Keratinocyte (primary cell): ENCODE measurements at regions not wholly inside any gene's neighbourhood (a gene's known extent, or its start where the extent isn't known, plus 50 kb on each side); places are given as distances from the start of the nearest gene placed in this dataset.

Source experiments
- DNase-seq: peaks from one replicate; pipeline ENCODE4 v3.0.0-alpha.2; 2011; ENCODE audit warnings: low read depth, missing footprints, low spot score
- FAIRE-seq: peaks from 2 replicates; lab custom pipeline; 2011; peaks lifted over from hg19 to GRCh38; lab: Jason Lieb, UNC
- H2AFZ ChIP-seq: 2 replicates; pipeline ENCODE4 v1.6.0; 2012; ENCODE audit warnings: low read length, control low read depth, inconsistent platforms; ENCODE audit not compliant: control insufficient read depth
- H3K27ac ChIP-seq: 2 replicates; pipeline ENCODE4 v1.5.1; 2011; ENCODE audit warnings: low read length; ENCODE audit not compliant: control insufficient read depth, insufficient read depth
- H3K27me3 ChIP-seq: 3 replicates; pipeline ENCODE4 v1.6.0; 2011; ENCODE audit warnings: low read length; ENCODE audit not compliant: control insufficient read depth, insufficient read depth; ENCODE audit errors: extremely low read depth
- H3K36me3 ChIP-seq, 2 experiments: 2 replicates in 1 of 2; 3 replicates in 1 of 2; pipeline ENCODE4 v1.5.1; 2011; ENCODE audit warnings: low read length in 2 of 2, mild to moderate bottlenecking in 1 of 2; ENCODE audit not compliant: control insufficient read depth in 2 of 2, insufficient read depth in 2 of 2; ENCODE audit errors: extremely low read depth in 1 of 2
- H3K4me1 ChIP-seq: 3 replicates; pipeline ENCODE4 v1.5.1; 2011; ENCODE audit warnings: low read length; ENCODE audit not compliant: control insufficient read depth, insufficient read depth; ENCODE audit errors: extremely low read depth
- H3K4me2 ChIP-seq: 3 replicates; pipeline ENCODE4 v1.6.0; 2011; ENCODE audit warnings: low read depth, low read length; ENCODE audit not compliant: control insufficient read depth, insufficient read depth; ENCODE audit errors: extremely low read depth
- H3K4me3 ChIP-seq, 3 experiments: fragments of 200-600 bp in 1 of 3; sonication (generic) in 1 of 3; 2 replicates in 2 of 3; 3 replicates in 1 of 3; pipeline ENCODE4 v1.5.1; 2011 to 2016; ENCODE audit warnings: low read length in 3 of 3, mild to moderate bottlenecking in 3 of 3, control low read depth in 2 of 3, inconsistent platforms in 1 of 3, low read depth in 1 of 3, mixed read lengths in 1 of 3, mixed run types in 1 of 3, moderate library complexity in 1 of 3; ENCODE audit not compliant: control insufficient read depth in 2 of 3, insufficient read depth in 2 of 3; ENCODE audit errors: extremely low read depth in 1 of 3
- H3K79me2 ChIP-seq: 2 replicates; pipeline ENCODE4 v1.6.0; 2012; ENCODE audit warnings: low read length; ENCODE audit not compliant: control insufficient read depth, insufficient read depth
- H3K9ac ChIP-seq: 3 replicates; pipeline ENCODE4 v1.6.0; 2011; ENCODE audit warnings: low read length; ENCODE audit not compliant: control insufficient read depth, insufficient read depth; ENCODE audit errors: extremely low read depth
- H3K9me1 ChIP-seq: 3 replicates; pipeline ENCODE4 v1.6.0; 2011; ENCODE audit warnings: low read length; ENCODE audit not compliant: control insufficient read depth, insufficient read depth; ENCODE audit errors: extremely low read depth
- H3K9me3 ChIP-seq: 2 replicates; pipeline ENCODE4 v1.5.1; 2012; ENCODE audit warnings: low read depth, low read length; ENCODE audit not compliant: control insufficient read depth
- H4K20me1 ChIP-seq: 3 replicates; pipeline ENCODE4 v1.6.0; 2011; ENCODE audit warnings: low read length; ENCODE audit not compliant: control insufficient read depth, insufficient read depth; ENCODE audit errors: extremely low read depth
- EZH2 ChIP-seq: IDR thresholded peaks from one replicate; pipeline ENCODE4 v1.6.1; 2012; ENCODE audit warnings: inconsistent platforms, mild to moderate bottlenecking, low read length, moderate library complexity
- dilution Hi-C: fragments of 300-500 bp; cut with MboI; formaldehyde crosslinking; loops from one replicate; pipeline ENCODE4 v1.7.0; 2020; ENCODE audit warnings: low sequenced_read_pairs; ENCODE audit not compliant: extremely low pct_ligation_motif_present
- TF ChIP-seq, protein P1 (sequence below), 3 experiments: IDR thresholded peaks in 1 of 3; conservative IDR thresholded peaks in 1 of 3; optimal IDR thresholded peaks in 1 of 3; 2 replicates in 2 of 3; 3 replicates in 1 of 3; pipeline versions ENCODE3 to v1.5.1; 2011; ENCODE audit warnings: low read length in 3 of 3, mild to moderate bottlenecking in 3 of 3, moderate library complexity in 2 of 3, control low read depth in 1 of 3, inconsistent platforms in 1 of 3; ENCODE audit not compliant: insufficient read depth in 2 of 3; ENCODE audit errors: extremely low read depth in 1 of 3

DNA sequence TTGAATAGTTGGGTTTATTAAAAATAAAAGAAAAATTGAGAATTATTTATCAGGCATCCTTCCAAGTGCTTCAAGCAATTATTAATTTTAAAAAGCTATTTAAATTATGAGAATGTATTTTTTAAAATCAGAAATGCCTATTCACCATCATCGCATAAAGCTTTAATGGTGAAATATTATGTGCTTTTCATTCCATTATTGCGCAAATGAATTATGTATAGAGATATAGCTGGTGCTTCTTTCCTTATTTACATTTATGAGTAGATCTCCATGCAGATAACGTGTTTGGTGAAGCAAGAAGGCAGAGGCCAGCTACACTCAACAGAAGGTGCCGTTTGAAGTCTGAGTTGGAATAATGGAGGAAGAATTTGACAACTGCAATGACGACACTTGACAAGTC, 549.1 kb upstream of the DPP6 start:
- no peak for DNase-seq
- H2AFZ ChIP-seq, result no peak overlapping the region
- H3K9ac ChIP-seq, result no peak overlapping the region
- no peak for TF ChIP-seq EZH2
- TF ChIP-seq, protein P1, sequence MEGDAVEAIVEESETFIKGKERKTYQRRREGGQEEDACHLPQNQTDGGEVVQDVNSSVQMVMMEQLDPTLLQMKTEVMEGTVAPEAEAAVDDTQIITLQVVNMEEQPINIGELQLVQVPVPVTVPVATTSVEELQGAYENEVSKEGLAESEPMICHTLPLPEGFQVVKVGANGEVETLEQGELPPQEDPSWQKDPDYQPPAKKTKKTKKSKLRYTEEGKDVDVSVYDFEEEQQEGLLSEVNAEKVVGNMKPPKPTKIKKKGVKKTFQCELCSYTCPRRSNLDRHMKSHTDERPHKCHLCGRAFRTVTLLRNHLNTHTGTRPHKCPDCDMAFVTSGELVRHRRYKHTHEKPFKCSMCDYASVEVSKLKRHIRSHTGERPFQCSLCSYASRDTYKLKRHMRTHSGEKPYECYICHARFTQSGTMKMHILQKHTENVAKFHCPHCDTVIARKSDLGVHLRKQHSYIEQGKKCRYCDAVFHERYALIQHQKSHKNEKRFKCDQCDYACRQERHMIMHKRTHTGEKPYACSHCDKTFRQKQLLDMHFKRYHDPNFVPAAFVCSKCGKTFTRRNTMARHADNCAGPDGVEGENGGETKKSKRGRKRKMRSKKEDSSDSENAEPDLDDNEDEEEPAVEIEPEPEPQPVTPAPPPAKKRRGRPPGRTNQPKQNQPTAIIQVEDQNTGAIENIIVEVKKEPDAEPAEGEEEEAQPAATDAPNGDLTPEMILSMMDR (optimal IDR thresholded peaks at IDR 0.05 in 1 of 3, IDR thresholded peaks at IDR 0.05 in 1 of 3, conservative IDR thresholded peaks at IDR 0.05 in 1 of 3; ENCODE audit: extremely low read depth in 1 of 3, insufficient read depth in 2 of 3, low read length in 3 of 3), result no peak
- H3K4me1 ChIP-seq, result no peaks in the 10 kb centered on the region
- H3K4me3 ChIP-seq, result no peak overlapping the region
- no peaks in the 10 kb centered on the region for H4K20me1 ChIP-seq
- no peaks in the 10 kb centered on the region for H3K36me3 ChIP-seq
- no peak overlapping the region for H3K27ac ChIP-seq
- no peaks in the 10 kb centered on the region for H3K9me1 ChIP-seq
- dilution Hi-C loops, result no loop called here
- no peaks in the 10 kb centered on the region for H3K9me3 ChIP-seq
- H3K27me3 ChIP-seq, result no peaks in the 10 kb centered on the region
- no peaks in the 10 kb centered on the region for H3K79me2 ChIP-seq
- no peak overlapping the region for H3K4me2 ChIP-seq
- FAIRE-seq, result no peak

DNA sequence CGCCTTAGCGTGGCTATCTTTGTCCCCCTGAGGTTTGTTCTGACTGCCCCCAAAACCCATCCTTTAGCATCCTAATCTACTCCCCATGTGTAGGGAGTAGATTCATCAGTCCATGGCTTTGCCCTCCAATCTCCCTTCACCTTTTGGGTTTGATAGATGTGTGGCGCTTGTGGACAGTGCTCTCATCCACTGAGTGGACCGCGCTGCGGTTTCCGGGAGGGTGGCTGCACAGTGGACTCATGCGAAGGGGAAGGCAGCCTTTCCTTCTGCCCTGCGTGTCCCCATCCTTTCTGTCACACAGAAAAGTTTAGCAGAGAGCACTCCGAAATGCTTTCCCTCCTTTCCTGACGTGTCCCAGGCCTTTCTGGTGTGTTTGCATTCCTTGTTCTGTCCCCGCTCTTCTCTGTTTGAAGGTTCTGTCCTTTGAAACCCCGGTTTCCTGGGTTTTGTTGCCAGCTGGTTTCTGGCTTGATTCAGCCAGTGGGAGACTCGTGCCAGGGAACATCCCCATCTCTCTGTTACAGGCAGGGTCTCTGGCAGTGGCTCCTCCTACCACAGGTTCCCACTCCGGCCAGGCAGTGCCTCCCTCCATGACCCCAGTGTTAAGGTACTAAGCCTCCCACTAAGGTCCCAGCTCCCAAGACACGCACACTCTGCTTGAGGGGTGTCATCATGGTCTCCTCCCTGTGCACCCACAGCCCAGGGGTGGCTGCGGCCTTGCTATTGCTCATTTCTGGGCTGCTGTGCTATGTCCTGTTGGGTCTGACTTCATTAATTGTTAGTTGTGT, 547.7 kb upstream of the DPP6 start:
- Histone ChIP-seq H3K4me3 (no peak overlapping the region), H3K36me3 (no peaks in the 10 kb centered on the region), H3K27ac (no peak overlapping the region), H3K27me3 (no peaks in the 10 kb centered on the region), H4K20me1 (no peaks in the 10 kb centered on the region), H3K9ac (no peak overlapping the region), H3K4me2 (no peak overlapping the region), H2AFZ (no peak overlapping the region), H3K9me3 (no peaks in the 10 kb centered on the region), H3K9me1 (no peaks in the 10 kb centered on the region), H3K4me1 (no peaks in the 10 kb centered on the region), H3K79me2 (no peaks in the 10 kb centered on the region)
- no peak for DNase-seq
- no peak for TF ChIP-seq EZH2
- TF ChIP-seq, protein P1 (optimal IDR thresholded peaks at IDR 0.05 in 1 of 3, IDR thresholded peaks at IDR 0.05 in 1 of 3, conservative IDR thresholded peaks at IDR 0.05 in 1 of 3; ENCODE audit: extremely low read depth in 1 of 3, insufficient read depth in 2 of 3, low read length in 3 of 3), result no peak
- dilution Hi-C loops, result no loop called here
- FAIRE-seq, result no peak
